H1 (cell line): ENCODE measurements at regions not wholly inside any gene's neighbourhood (a gene's known extent, or its start where the extent isn't known, plus 50 kb on each side); places are given as distances from the start of the nearest gene placed in this dataset.

Source experiments
- ASH2L ChIP-seq: fragments of 200-600, 300-600 bp; sonication (generic); IDR thresholded peaks from one replicate; pipeline ENCODE4 v1.7.1; 2017; ENCODE audit warnings: low read length
- SAP30 ChIP-seq: fragments of 300-600 bp; sonication (generic); IDR thresholded peaks from 2 replicates; pipeline ENCODE4 v1.7.1; 2012; ENCODE audit warnings: low read length, moderate library complexity, mild to moderate bottlenecking, inconsistent platforms; ENCODE audit not compliant: insufficient read depth, insufficient replicate concordance
- SP2 ChIP-seq: IDR thresholded peaks from 2 replicates; pipeline ENCODE4 v1.6.1; 2012; ENCODE audit warnings: mild to moderate bottlenecking, low read length, inconsistent platforms
- TAF1 ChIP-seq: IDR thresholded peaks from 2 replicates; pipeline ENCODE4 v1.6.1; 2011; ENCODE audit warnings: mild to moderate bottlenecking, low read depth, low read length
- TF ChIP-seq, protein P1 (sequence below): IDR thresholded peaks from 2 replicates; pipeline ENCODE4 v1.6.1; 2011; ENCODE audit warnings: low read length, improper control_type of control experiment

DNA sequence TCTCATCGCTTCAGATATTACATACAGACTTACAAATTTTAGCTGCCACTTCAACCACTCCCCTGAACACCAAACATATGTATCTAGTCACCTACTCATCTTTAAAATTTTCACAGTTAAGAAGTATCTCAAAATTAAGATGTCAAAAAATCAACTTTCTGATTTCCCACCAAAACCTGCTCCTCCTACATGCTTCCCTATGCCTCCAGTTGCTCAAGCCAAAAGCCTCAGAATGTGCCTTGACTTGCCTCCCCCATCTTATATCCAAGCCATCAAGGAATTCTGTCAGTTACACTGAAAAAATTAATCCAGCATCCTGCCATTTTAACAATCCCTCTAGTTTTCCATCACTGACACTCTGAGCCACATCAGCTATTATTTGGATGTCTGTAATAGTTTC is 85.0 kb downstream of the SPRY2 start (continued):
- TF ChIP-seq, protein P1, sequence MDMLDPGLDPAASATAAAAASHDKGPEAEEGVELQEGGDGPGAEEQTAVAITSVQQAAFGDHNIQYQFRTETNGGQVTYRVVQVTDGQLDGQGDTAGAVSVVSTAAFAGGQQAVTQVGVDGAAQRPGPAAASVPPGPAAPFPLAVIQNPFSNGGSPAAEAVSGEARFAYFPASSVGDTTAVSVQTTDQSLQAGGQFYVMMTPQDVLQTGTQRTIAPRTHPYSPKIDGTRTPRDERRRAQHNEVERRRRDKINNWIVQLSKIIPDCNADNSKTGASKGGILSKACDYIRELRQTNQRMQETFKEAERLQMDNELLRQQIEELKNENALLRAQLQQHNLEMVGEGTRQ = no peak
- TF ChIP-seq TAF1 (no peak), SP2 (no peak), SAP30 (no peak), ASH2L (no peak)
